Upper lobe of right lung (tissue), 1 donor: ENCODE measurements at regions not wholly inside any gene's neighbourhood (a gene's known extent, or its start where the extent isn't known, plus 50 kb on each side); places are given as distances from the start of the nearest gene placed in this dataset.
"Not testable (repeated sequence)": the region's sequence is repeated elsewhere in the genome, so short reads cannot be mapped to it uniquely, and the experiment has no call there.

Experiments
- ATAC-seq: fragments of 200-7000 bp; cut with Tn5 transposase; one replicate; pipeline ENCODE4 v1.9.1; 2020; ENCODE audit warnings: mild to moderate bottlenecking, moderate library complexity
- DNase-seq: peaks from one replicate; pipeline ENCODE4 v3.0.0-alpha.2; 2020
- H3K27ac ChIP-seq: fragments of 200-600 bp; one replicate; pipeline ENCODE4 v1.8.0; 2022
- H3K27me3 ChIP-seq: fragments of 200-600 bp; one replicate; pipeline ENCODE4 v1.8.0; 2022; ENCODE audit warnings: mild to moderate bottlenecking
- H3K36me3 ChIP-seq: fragments of 200-600 bp; one replicate; pipeline ENCODE4 v1.8.0; 2022
- H3K4me1 ChIP-seq: fragments of 200-600 bp; one replicate; pipeline ENCODE4 v1.8.0; 2022
- H3K4me3 ChIP-seq: fragments of 200-600 bp; one replicate; pipeline ENCODE4 v1.8.0; 2022; ENCODE audit warnings: mild to moderate bottlenecking
- H3K9me3 ChIP-seq: fragments of 200-600 bp; one replicate; pipeline ENCODE4 v1.8.0; 2022
- CTCF ChIP-seq: fragments of 200-600 bp; IDR thresholded peaks from one replicate; pipeline ENCODE4 v1.8.0; 2022; ENCODE audit warnings: antibody characterized with exemption
- intact Hi-C: fragments of 100-400 bp; cut with DNase I; formaldehyde crosslinking; loops from one replicate; pipeline ENCODE4 v1.11.0; 2022
- donor health status: DM: no; HTN: yes; CAD: no; lungs with severe emphysema.

DNA sequence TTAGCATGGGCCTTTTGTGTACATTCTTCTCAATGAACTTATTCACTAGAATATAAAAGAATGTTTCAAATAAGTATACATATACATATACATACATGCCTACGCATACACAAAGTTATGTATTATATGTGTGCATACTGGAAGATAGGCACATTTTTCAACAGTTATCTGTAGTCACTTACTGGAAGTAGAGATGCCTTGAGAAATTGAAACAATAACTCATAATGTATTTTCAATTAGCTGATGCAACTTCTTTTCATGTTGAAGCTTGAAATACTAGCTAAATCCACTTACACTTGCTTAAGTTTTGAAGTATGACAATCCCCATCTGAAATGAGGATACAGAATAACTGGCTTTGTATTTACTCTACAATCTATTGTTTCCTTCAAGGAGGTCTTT, 469.0 kb upstream of the PTGER4 start:
- Histone ChIP-seq H3K36me3 (no peaks in the 10 kb centered on the region), H3K9me3 (no peaks in the 10 kb centered on the region), H3K4me1 (no peaks in the 10 kb centered on the region), H3K4me3 (no peak overlapping the region), H3K27ac (no peak overlapping the region), H3K27me3 (no peaks in the 10 kb centered on the region)
- ATAC-seq (no peak), DNase-seq (no peak)
- intact Hi-C loops, result no loop called here
- no peak for TF ChIP-seq CTCF

- no peak for DNase-seq
- TF ChIP-seq CTCF, result no peak
- H3K4me3 ChIP-seq, result no peak overlapping the region
- no peaks in the 10 kb centered on the region for H3K4me1 ChIP-seq
- H3K27ac ChIP-seq, result no peak overlapping the region
- ATAC-seq, result no peak
- H3K36me3 ChIP-seq, result no peaks in the 10 kb centered on the region
- H3K9me3 ChIP-seq, result no peaks in the 10 kb centered on the region
- H3K27me3 ChIP-seq, result no peaks in the 10 kb centered on the region
- intact Hi-C loops, result no loop called here
These were observed 473.7 kb upstream of the PTGER4 start for GRCh38 chr5:40206030-40206429.

GRCh38 chr5:40204144-40204543, 475.6 kb upstream of the PTGER4 start:
- DNase-seq (no peak), ATAC-seq (no peak)
- H3K36me3 ChIP-seq, result no peaks in the 10 kb centered on the region
- TF ChIP-seq CTCF, result no peak
- H3K9me3 ChIP-seq, result no peaks in the 10 kb centered on the region
- no peak overlapping the region for H3K27ac ChIP-seq
- H3K27me3 ChIP-seq, result no peaks in the 10 kb centered on the region
- intact Hi-C loops, result no loop called here
- H3K4me1 ChIP-seq, result no peaks in the 10 kb centered on the region
- no peak overlapping the region for H3K4me3 ChIP-seq

DNA sequence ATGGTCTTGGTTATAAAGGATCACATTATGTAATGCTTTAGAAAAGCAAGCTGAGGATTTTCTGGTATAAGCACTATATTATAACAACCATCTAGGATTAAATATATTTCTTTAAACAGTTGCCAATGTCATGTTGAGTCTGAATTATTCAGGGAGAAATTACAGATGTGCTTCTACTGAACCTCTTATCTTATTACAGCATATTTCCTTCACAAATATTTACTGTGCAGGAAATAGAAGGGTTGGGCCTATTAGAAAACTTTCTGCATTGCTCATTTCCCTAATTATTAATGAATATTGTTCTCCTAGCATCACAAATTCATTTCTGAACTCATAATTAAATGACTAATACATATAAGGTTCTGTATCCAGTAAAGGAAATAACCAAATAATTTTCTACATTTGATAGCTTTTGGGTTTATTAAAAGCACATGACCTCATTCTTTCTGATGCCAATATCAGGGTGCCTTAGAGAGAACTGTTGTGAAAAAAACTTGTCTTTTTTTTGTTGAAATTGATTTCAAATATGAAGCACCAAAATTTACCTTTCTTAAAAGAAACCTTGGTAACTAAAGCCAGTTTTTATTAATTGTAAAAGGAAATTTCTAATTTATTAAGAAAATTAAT, 476.8 kb upstream of the PTGER4 start:
- Histone ChIP-seq H3K4me3 (no peak overlapping the region), H3K4me1 (no peaks in the 10 kb centered on the region), H3K27ac (peak overlapping the region; percentile 38), H3K9me3 (no peaks in the 10 kb centered on the region), H3K27me3 (no peaks in the 10 kb centered on the region), H3K36me3 (no peaks in the 10 kb centered on the region)
- TF ChIP-seq CTCF, result no peak
- ATAC-seq (no peak), DNase-seq (no peak)
- intact Hi-C loops, result no loop called here

DNA sequence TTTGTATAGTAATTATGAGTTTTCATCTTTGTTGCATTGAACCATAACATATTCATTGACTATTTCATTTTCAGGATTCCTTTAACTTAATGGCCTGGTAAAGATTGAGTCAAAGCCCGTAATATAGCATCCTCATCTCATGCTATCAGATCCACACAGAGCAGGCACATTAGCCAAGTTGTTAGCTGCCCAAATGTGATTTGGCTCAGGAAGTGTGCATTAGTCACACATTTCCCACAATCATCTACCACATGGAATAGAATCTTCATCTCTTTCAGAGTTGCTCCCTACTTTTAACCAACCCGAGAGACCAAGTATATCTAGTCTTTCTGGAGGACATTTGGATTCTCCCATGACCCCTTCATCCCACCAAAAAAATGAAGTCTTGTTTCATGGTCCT, 481.0 kb upstream of the PTGER4 start:
- Histone ChIP-seq H3K36me3 (no peaks in the 10 kb centered on the region), H3K9me3 (no peaks in the 10 kb centered on the region), H3K27me3 (no peaks in the 10 kb centered on the region), H3K4me1 (no peaks in the 10 kb centered on the region), H3K4me3 (no peak overlapping the region), H3K27ac (no peak overlapping the region)
- TF ChIP-seq CTCF, result no peak
- DNase-seq (no peak), ATAC-seq (no peak)
- intact Hi-C loops, result no loop called here

DNA sequence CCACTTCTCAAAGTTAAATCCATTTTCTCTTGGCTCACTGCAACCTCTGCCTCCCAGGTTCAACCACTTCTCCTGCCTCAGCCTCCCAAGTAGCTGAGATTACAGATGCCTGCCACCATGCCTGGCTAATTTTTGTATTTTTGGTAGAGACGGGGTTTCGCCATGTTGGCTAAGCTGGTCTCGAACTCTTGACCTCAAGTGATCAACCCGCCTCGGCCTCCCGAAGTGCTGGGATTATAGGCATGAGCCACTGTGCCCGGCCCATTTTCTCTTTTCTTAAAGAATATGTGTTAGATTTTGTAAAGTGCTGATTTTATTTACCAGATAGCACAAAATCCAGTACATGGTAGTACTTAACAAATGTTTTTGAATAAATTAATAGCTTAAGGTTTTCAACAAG, 484.1 kb upstream of the PTGER4 start:
- ATAC-seq, H3K36me3 ChIP-seq, H3K4me3 ChIP-seq, H3K27ac ChIP-seq, H3K27me3 ChIP-seq, H3K9me3 ChIP-seq, DNase-seq, H3K4me1 ChIP-seq, intact Hi-C loops: not testable (repeated sequence)
